H1 (cell line): ENCODE measurements at regions not wholly inside any gene's neighbourhood (a gene's known extent, or its start where the extent isn't known, plus 50 kb on each side); places are given as distances from the start of the nearest gene placed in this dataset.

ENCODE experiments used
- BCL11A ChIP-seq, 2 experiments: IDR thresholded peaks; one replicate each; pipeline ENCODE4 v1.6.1; 2011; ENCODE audit warnings: low read depth in 2 of 2, low read length in 2 of 2, mild to moderate bottlenecking in 2 of 2
- GABPA ChIP-seq: IDR thresholded peaks from 2 replicates; pipeline ENCODE4 v1.6.1; 2011; ENCODE audit warnings: mild to moderate bottlenecking, low read length, moderate library complexity, borderline replicate concordance; ENCODE audit not compliant: insufficient read depth
- KDM4A ChIP-seq: IDR thresholded peaks from one replicate; pipeline ENCODE4 v1.7.1; 2012; ENCODE audit warnings: low read depth, mild to moderate bottlenecking, moderate library complexity, low read length, inconsistent platforms; ENCODE audit not compliant: severe bottlenecking
- RAD21 ChIP-seq, 2 experiments: IDR thresholded peaks in 1 of 2; conservative IDR thresholded peaks in 1 of 2; 2 replicates each; pipeline ENCODE4 v1.6.1; 2011; ENCODE audit warnings: low read depth in 2 of 2, low read length in 2 of 2, improper control_type of control experiment in 1 of 2, inconsistent platforms in 1 of 2, mild to moderate bottlenecking in 1 of 2, moderate library complexity in 1 of 2
- RNF2 ChIP-seq: fragments of 200-900, 300-1000 bp; sonication (generic); IDR thresholded peaks from 2 replicates; pipeline ENCODE4 v1.7.1; 2016; ENCODE audit warnings: borderline replicate concordance, low read depth, mild to moderate bottlenecking, antibody characterized with exemption, low read length; ENCODE audit not compliant: poor library complexity, severe bottlenecking; ENCODE audit errors: missing control alignments
- SIX5 ChIP-seq: IDR thresholded peaks from 2 replicates; pipeline ENCODE4 v1.6.1; 2011; ENCODE audit warnings: mild to moderate bottlenecking, low read depth, low read length
- SP2 ChIP-seq: IDR thresholded peaks from 2 replicates; pipeline ENCODE4 v1.6.1; 2012; ENCODE audit warnings: mild to moderate bottlenecking, low read length, inconsistent platforms
- YY1 ChIP-seq: IDR thresholded peaks from 2 replicates; pipeline ENCODE4 v1.6.1; 2011; ENCODE audit warnings: low read depth, mild to moderate bottlenecking, low read length
- TF ChIP-seq, protein P1 (sequence below): fragments of 300-600 bp; sonication (generic); IDR thresholded peaks from 2 replicates; pipeline ENCODE4 v1.7.1; 2012; ENCODE audit warnings: low read length, moderate library complexity, mild to moderate bottlenecking, inconsistent platforms; ENCODE audit not compliant: insufficient replicate concordance

DNA sequence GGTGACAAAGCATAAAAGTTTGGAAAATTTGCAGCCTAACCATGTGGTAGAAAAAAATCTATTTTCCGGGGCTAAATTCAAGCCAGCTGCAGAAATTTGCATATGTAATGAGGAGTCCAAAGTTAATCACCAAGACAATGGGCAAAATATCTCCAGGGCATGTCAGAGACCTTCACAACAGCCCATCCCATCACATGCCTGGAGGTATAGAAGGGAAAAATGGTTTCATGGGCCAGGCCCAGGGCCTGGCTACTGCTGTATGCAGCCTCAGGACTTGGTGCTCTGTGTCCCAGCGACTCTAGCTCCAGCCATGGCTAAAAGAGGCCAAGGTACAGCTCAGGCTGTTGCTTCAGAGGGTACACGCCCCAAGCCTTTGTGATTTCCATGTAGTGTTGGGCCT lies 655.8 kb upstream of the MGAT4C start (continued):
- no peak for TF ChIP-seq SP2
- TF ChIP-seq RAD21 (IDR thresholded peaks at IDR 0.05 in 1 of 2, conservative IDR thresholded peaks at IDR 0.05 in 1 of 2; ENCODE audit: low read depth in 2 of 2, low read length in 2 of 2) = no peak
- TF ChIP-seq SIX5 = no peak
- no peak for TF ChIP-seq GABPA
- TF ChIP-seq RNF2 = no peak
- TF ChIP-seq, protein P1, sequence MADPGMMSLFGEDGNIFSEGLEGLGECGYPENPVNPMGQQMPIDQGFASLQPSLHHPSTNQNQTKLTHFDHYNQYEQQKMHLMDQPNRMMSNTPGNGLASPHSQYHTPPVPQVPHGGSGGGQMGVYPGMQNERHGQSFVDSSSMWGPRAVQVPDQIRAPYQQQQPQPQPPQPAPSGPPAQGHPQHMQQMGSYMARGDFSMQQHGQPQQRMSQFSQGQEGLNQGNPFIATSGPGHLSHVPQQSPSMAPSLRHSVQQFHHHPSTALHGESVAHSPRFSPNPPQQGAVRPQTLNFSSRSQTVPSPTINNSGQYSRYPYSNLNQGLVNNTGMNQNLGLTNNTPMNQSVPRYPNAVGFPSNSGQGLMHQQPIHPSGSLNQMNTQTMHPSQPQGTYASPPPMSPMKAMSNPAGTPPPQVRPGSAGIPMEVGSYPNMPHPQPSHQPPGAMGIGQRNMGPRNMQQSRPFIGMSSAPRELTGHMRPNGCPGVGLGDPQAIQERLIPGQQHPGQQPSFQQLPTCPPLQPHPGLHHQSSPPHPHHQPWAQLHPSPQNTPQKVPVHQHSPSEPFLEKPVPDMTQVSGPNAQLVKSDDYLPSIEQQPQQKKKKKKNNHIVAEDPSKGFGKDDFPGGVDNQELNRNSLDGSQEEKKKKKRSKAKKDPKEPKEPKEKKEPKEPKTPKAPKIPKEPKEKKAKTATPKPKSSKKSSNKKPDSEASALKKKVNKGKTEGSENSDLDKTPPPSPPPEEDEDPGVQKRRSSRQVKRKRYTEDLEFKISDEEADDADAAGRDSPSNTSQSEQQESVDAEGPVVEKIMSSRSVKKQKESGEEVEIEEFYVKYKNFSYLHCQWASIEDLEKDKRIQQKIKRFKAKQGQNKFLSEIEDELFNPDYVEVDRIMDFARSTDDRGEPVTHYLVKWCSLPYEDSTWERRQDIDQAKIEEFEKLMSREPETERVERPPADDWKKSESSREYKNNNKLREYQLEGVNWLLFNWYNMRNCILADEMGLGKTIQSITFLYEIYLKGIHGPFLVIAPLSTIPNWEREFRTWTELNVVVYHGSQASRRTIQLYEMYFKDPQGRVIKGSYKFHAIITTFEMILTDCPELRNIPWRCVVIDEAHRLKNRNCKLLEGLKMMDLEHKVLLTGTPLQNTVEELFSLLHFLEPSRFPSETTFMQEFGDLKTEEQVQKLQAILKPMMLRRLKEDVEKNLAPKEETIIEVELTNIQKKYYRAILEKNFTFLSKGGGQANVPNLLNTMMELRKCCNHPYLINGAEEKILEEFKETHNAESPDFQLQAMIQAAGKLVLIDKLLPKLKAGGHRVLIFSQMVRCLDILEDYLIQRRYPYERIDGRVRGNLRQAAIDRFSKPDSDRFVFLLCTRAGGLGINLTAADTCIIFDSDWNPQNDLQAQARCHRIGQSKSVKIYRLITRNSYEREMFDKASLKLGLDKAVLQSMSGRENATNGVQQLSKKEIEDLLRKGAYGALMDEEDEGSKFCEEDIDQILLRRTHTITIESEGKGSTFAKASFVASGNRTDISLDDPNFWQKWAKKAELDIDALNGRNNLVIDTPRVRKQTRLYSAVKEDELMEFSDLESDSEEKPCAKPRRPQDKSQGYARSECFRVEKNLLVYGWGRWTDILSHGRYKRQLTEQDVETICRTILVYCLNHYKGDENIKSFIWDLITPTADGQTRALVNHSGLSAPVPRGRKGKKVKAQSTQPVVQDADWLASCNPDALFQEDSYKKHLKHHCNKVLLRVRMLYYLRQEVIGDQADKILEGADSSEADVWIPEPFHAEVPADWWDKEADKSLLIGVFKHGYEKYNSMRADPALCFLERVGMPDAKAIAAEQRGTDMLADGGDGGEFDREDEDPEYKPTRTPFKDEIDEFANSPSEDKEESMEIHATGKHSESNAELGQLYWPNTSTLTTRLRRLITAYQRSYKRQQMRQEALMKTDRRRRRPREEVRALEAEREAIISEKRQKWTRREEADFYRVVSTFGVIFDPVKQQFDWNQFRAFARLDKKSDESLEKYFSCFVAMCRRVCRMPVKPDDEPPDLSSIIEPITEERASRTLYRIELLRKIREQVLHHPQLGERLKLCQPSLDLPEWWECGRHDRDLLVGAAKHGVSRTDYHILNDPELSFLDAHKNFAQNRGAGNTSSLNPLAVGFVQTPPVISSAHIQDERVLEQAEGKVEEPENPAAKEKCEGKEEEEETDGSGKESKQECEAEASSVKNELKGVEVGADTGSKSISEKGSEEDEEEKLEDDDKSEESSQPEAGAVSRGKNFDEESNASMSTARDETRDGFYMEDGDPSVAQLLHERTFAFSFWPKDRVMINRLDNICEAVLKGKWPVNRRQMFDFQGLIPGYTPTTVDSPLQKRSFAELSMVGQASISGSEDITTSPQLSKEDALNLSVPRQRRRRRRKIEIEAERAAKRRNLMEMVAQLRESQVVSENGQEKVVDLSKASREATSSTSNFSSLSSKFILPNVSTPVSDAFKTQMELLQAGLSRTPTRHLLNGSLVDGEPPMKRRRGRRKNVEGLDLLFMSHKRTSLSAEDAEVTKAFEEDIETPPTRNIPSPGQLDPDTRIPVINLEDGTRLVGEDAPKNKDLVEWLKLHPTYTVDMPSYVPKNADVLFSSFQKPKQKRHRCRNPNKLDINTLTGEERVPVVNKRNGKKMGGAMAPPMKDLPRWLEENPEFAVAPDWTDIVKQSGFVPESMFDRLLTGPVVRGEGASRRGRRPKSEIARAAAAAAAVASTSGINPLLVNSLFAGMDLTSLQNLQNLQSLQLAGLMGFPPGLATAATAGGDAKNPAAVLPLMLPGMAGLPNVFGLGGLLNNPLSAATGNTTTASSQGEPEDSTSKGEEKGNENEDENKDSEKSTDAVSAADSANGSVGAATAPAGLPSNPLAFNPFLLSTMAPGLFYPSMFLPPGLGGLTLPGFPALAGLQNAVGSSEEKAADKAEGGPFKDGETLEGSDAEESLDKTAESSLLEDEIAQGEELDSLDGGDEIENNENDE = no peak
- no peak for TF ChIP-seq YY1
- TF ChIP-seq KDM4A = no peak
- no peak for TF ChIP-seq BCL11A (IDR thresholded peaks at IDR 0.05; ENCODE audit: low read depth in 2 of 2, low read length in 2 of 2)
